Epithelial cell of proximal tubule (primary cell): ENCODE measurements at regions not wholly inside any gene's neighbourhood (a gene's known extent, or its start where the extent isn't known, plus 50 kb on each side); places are given as distances from the start of the nearest gene placed in this dataset.

Source experiments
- DNase-seq: peaks from one replicate; pipeline ENCODE4 v3.0.0-alpha.2; 2011; ENCODE audit warnings: low read depth
- H3K4me3 ChIP-seq: 2 replicates; pipeline ENCODE4 v1.5.1; 2011; ENCODE audit warnings: low read depth, mild to moderate bottlenecking, low read length
- TF ChIP-seq, protein P1 (sequence below): conservative IDR thresholded peaks from 2 replicates; pipeline ENCODE4 v1.5.1; 2012; ENCODE audit warnings: low read depth, mild to moderate bottlenecking, low read length

DNA sequence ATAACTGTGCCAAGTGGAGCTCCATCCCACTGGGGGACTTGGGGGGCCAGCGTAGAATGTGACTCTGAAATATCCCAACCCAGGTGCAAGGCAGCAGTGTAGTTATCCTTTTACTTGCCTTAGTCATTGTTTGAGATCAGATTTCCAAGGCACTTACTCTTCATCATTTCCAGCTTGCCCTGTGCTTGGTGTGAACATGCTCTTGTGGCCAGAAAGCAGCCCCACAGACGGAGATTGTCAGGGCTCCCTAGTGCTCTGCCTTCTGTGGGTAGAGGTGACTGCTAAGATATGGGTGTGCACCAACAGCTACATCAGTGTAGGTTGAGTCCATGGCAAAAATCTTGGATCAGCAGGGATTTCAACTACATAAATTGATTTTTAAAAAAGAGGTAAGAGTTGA is 2010.0 kb upstream of the PIK3C3 start:
- TF ChIP-seq, protein P1, sequence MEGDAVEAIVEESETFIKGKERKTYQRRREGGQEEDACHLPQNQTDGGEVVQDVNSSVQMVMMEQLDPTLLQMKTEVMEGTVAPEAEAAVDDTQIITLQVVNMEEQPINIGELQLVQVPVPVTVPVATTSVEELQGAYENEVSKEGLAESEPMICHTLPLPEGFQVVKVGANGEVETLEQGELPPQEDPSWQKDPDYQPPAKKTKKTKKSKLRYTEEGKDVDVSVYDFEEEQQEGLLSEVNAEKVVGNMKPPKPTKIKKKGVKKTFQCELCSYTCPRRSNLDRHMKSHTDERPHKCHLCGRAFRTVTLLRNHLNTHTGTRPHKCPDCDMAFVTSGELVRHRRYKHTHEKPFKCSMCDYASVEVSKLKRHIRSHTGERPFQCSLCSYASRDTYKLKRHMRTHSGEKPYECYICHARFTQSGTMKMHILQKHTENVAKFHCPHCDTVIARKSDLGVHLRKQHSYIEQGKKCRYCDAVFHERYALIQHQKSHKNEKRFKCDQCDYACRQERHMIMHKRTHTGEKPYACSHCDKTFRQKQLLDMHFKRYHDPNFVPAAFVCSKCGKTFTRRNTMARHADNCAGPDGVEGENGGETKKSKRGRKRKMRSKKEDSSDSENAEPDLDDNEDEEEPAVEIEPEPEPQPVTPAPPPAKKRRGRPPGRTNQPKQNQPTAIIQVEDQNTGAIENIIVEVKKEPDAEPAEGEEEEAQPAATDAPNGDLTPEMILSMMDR = no peak
- no peak for DNase-seq

DNA sequence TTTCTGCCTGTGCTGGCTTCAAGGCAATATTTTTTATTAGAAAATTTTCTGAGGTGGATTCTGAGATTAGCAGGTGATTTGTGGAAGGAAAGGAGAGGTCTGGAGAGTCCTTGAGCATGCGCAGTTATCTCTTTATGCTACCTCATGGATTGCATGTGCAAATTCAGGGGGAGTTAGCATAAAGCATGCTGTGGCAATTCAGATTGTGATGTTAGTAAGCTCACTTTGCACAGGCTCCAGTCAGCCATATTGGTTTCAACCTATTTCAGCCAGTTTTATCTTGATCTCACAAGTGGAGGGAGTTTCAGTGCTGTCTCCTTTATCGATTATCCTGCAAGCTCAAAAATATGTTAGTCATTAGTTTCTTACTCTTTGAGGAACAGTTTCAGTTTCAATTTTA is 2012.3 kb upstream of the PIK3C3 start:
- no peak overlapping the region for H3K4me3 ChIP-seq
- DNase-seq = no peak
- TF ChIP-seq, protein P1 = no peak

More for the DNA sequence above, 2010.0 kb upstream of the PIK3C3 start:
- H3K4me3 ChIP-seq = no peak overlapping the region

DNA sequence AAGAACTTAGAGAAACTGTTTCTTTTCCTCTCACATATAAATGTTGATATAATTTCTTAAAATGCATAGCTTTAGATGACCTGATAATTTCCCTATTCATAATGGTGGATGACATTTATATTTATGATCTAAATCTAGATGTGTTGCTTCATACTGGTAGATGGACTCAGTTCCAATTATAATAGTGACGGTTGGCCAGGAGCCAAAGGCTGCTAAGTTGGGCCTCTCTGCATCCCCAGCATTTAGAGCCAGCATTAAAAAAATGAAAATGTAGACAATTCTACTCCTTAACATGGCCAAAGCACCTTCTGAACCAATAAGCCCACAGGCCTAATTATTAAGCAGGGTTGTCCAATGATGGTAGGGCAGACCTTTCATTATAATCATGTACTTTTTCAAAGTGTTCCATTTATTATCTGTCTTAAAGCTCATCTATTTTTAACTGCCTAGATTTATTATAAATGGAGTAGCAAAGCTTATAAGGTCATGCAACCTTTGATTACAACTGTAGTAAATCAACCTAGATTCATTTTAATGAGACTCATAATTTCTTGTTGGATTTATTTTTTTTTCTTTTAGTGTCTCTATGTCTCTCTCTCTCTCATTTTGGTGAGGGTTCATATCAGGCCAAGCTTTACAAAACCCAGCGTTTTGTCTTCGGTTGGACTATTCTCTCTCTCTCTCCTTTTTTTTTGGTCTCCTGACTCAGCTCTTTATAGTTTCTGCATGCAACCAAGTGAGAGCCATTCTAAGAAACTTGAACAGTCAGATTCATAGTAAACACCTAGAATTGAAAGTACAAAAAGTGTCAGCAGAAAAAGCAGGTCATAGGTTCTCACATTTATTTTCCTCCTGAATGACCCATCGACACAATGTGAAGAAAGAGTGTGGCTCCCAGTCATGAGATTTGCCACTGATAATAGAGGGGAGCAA is 2016.1 kb upstream of the PIK3C3 start:
- H3K4me3 ChIP-seq = no peak overlapping the region
- TF ChIP-seq, protein P1 = no peak
- DNase-seq = no peak

DNA sequence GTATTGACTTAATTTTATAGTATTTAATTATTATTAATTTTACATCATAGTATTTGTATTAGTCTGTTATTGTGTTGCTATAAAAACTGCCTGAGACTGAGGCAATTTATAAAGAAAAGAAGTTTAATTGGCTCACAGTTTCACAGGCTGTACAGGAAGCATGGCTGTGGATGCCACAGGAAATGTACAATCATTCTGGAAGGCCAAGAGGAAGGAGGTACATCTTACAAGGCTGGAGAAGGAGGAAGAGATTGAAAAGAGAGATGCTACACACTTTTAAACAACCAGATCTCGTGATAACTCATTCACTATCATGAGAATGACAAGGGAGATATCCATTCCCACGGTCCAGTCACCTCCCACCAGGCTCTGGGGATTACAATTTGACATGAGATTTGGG is 2019.4 kb upstream of the PIK3C3 start:
- TF ChIP-seq, protein P1 = no peak
- no peak for DNase-seq
- no peak overlapping the region for H3K4me3 ChIP-seq

DNA sequence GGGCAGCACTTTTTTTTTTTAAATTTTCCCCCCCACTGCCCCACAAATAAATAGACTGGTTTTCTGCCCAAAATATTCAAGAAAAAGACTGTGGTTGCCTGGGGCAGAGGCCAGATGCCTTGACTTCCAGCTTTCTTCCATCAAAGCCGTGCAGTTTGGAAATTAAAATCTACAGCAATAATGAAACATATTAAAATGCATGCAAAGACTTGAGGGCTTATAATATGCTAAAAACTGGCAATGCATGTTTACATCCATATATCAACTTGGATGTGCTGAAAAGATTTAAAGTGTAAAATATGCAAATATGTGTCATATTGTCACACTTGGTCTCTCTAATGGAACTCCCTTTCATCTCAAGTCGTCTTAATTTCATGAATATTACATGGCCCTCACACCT is 2036.2 kb upstream of the PIK3C3 start:
- no peak overlapping the region for H3K4me3 ChIP-seq
- TF ChIP-seq, protein P1 = no peak
- no peak for DNase-seq

DNA sequence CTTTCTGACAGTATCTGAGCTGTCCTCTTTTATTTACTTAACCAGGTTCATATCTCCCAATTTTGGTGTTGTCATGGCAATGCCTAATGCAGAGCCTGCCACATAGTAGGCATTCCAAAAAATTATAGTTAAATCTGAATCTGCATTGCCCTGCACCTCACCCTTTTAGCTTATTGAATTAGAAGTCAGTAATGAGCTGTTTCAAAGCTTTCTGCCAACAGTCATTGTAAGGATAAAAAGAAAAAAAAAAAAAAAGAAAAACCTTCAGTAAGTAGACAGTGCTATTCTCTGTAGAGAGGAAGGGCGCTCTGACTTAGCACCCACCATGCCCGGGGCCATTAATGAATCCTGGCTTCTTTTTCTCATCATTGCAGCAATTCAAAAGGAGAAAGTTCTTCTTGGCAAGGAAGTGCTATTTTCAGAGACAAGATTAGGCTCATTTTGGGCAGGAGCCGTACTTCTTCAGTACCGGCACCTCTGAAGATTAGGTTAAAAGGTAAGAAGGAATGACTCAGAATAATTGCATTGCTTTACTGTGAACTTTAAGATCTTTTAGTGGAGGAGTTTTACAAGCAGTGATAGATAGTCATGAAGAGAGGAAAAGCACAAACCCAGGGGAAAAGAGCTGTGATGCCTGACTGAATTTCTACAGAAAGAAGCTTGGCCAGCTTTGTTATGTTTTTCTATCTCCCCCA is 2041.2 kb upstream of the PIK3C3 start:
- DNase-seq = no peak
- TF ChIP-seq, protein P1 = no peak
- no peak overlapping the region for H3K4me3 ChIP-seq
